Endothelial cell of umbilical vein (primary cell): ENCODE measurements at regions not wholly inside any gene's neighbourhood (a gene's known extent, or its start where the extent isn't known, plus 50 kb on each side); places are given as distances from the start of the nearest gene placed in this dataset.

Source experiments
- BruUV-seq: library from RNA; stranded (reverse); fragments of 400-500 nt; replicated peaks from 2 replicates; lab custom pipeline; 2021; lab: Mats Ljungman, UMichigan
- CTCF ChIA-PET: fragments of 300-600, 350-600 bp; sonication (Branson Sonifier 250); formaldehyde crosslinking; loops from one replicate; lab custom pipeline; 2021; ENCODE audit warnings: antibody characterized with exemption, inconsistent platforms; lab: Charles Lee
- POLR2A ChIA-PET: fragments of 300-600, 350-600 bp; sonication (Branson Sonifier 250); formaldehyde crosslinking; loops from one replicate; lab custom pipeline; 2021; ENCODE audit warnings: antibody characterized with exemption, inconsistent platforms; lab: Charles Lee
- DNase-seq: peaks from one replicate; pipeline ENCODE4 v3.0.0-alpha.2; 2011; ENCODE audit warnings: low read depth, low spot score
- FAIRE-seq: peaks from 2 replicates; lab custom pipeline; 2011; peaks lifted over from hg19 to GRCh38; lab: Jason Lieb, UNC
- H2AFZ ChIP-seq: 2 replicates; pipeline ENCODE4 v1.6.0; 2012; ENCODE audit warnings: low read depth, low read length, control low read depth, inconsistent platforms
- H3K27ac ChIP-seq: 2 replicates; pipeline ENCODE4 v1.5.1; 2011; ENCODE audit warnings: low read depth, mild to moderate bottlenecking, control low read depth, low read length, moderate library complexity; ENCODE audit not compliant: insufficient read depth
- H3K27me3 ChIP-seq, 2 experiments: 2 replicates each; pipeline versions ENCODE4 v1.6.0 to v1.6.1; 2011; ENCODE audit warnings: low read length in 2 of 2, mixed read lengths in 1 of 2; ENCODE audit not compliant: control insufficient read depth in 2 of 2, insufficient read depth in 2 of 2
- H3K36me3 ChIP-seq, 2 experiments: 2 replicates in 1 of 2; 3 replicates in 1 of 2; pipeline ENCODE4 v1.5.1; 2011; ENCODE audit warnings: low read length in 2 of 2, mild to moderate bottlenecking in 1 of 2, moderate library complexity in 1 of 2; ENCODE audit not compliant: control insufficient read depth in 2 of 2, insufficient read depth in 2 of 2; ENCODE audit errors: extremely low read depth in 1 of 2
- H3K4me1 ChIP-seq: 3 replicates; pipeline ENCODE4 v1.5.1; 2011; ENCODE audit warnings: mild to moderate bottlenecking, low read length; ENCODE audit not compliant: control insufficient read depth, insufficient read depth; ENCODE audit errors: extremely low read depth
- H3K4me2 ChIP-seq: 2 replicates; pipeline ENCODE4 v1.6.1; 2011; ENCODE audit warnings: low read length, control low read depth, mixed read lengths; ENCODE audit not compliant: insufficient read depth
- H3K4me3 ChIP-seq, 3 experiments: fragments of 200-600 bp in 1 of 3; sonication (generic), shearing (Covaris generic) in 1 of 3; replicated peaks in 1 of 3; 2 replicates each; pipeline ENCODE4 v1.5.1; 2011 to 2016; ENCODE audit warnings: control low read depth in 3 of 3, low read length in 3 of 3, mild to moderate bottlenecking in 2 of 3, inconsistent platforms in 1 of 3, low read depth in 1 of 3, moderate library complexity in 1 of 3; ENCODE audit not compliant: insufficient read depth in 1 of 3
- H3K79me2 ChIP-seq: 2 replicates; pipeline ENCODE4 v1.6.0; 2012; ENCODE audit warnings: low read length, inconsistent platforms; ENCODE audit not compliant: control insufficient read depth, insufficient read depth
- H3K9ac ChIP-seq: replicated peaks from 2 replicates; pipeline ENCODE3; 2011; ENCODE audit warnings: low read length, control low read depth; ENCODE audit not compliant: insufficient read depth; ENCODE audit errors: extremely low read depth
- H3K9me1 ChIP-seq: replicated peaks from 3 replicates; pipeline ENCODE4 v1.6.0; 2011; ENCODE audit warnings: mild to moderate bottlenecking, low read length; ENCODE audit not compliant: control insufficient read depth, insufficient read depth; ENCODE audit errors: extremely low read depth
- H3K9me3 ChIP-seq: replicated peaks from 2 replicates; pipeline ENCODE4 v1.5.1; 2012; ENCODE audit warnings: low read length, inconsistent platforms; ENCODE audit not compliant: control insufficient read depth, insufficient read depth
- H4K20me1 ChIP-seq: replicated peaks from 2 replicates; pipeline ENCODE3; 2011; ENCODE audit warnings: mild to moderate bottlenecking, low read length; ENCODE audit not compliant: control insufficient read depth, insufficient read depth; ENCODE audit errors: extremely low read depth
- CTCF ChIP-seq, 2 donors: IDR thresholded peaks; 1 replicate in 1 of 2; 2 replicates in 1 of 2; pipeline ENCODE4 v1.5.1; 2011; ENCODE audit warnings: low read length in 2 of 2, mild to moderate bottlenecking in 2 of 2, moderate library complexity in 2 of 2, control low read depth in 1 of 2, inconsistent platforms in 1 of 2, low read depth in 1 of 2; ENCODE audit not compliant: insufficient read depth in 1 of 2; ENCODE audit errors: extremely low read depth in 1 of 2
- EZH2 ChIP-seq: IDR thresholded peaks from 2 replicates; pipeline ENCODE4 v1.6.1; 2012; ENCODE audit warnings: borderline replicate concordance, low read depth, mild to moderate bottlenecking, moderate library complexity, low read length, inconsistent platforms; ENCODE audit not compliant: severe bottlenecking
- FOS ChIP-seq: IDR thresholded peaks from 2 replicates; pipeline ENCODE4 v1.6.1; 2011; ENCODE audit warnings: mild to moderate bottlenecking, low read length, moderate library complexity, borderline replicate concordance; ENCODE audit not compliant: insufficient read depth
- GATA2 ChIP-seq: IDR thresholded peaks from 2 replicates; pipeline ENCODE4 v1.7.0; 2011; ENCODE audit warnings: low read depth, mild to moderate bottlenecking, moderate library complexity, mixed read lengths, low read length; ENCODE audit not compliant: insufficient read length, insufficient read depth
- JUN ChIP-seq: IDR thresholded peaks from 2 replicates; pipeline ENCODE4 v1.6.1; 2011; ENCODE audit warnings: borderline replicate concordance, low read depth; ENCODE audit not compliant: insufficient read length, insufficient read depth
- MYC ChIP-seq: IDR thresholded peaks from one replicate; pipeline ENCODE4 v1.6.1; 2011; ENCODE audit warnings: mild to moderate bottlenecking, low read depth, low read length
- POLR2A ChIP-seq: IDR thresholded peaks from 2 replicates; pipeline ENCODE4 v1.6.1; 2012; ENCODE audit warnings: low read depth, mild to moderate bottlenecking, control low read depth, low read length
- POLR2AphosphoS5 ChIP-seq: IDR thresholded peaks from 2 replicates; pipeline ENCODE4 v1.6.1; 2012; ENCODE audit warnings: low read depth, mild to moderate bottlenecking, control low read depth, low read length, moderate library complexity; ENCODE audit not compliant: insufficient read depth
- dilution Hi-C: fragments of 300-500 bp; cut with MboI; formaldehyde crosslinking; loops from one replicate; pipeline ENCODE4 v1.15.0; 2019; ENCODE audit warnings: low sequenced_read_pairs; ENCODE audit not compliant: extremely low pct_ligation_motif_present
- intact Hi-C: fragments of 100-400 bp; cut with micrococcal nuclease; formaldehyde crosslinking; loops from one replicate; pipeline ENCODE4 v1.10.0; 2022
- TF ChIP-seq, protein P1 (sequence below): IDR thresholded peaks from 2 replicates; pipeline ENCODE4 v1.6.1; 2011; ENCODE audit not compliant: insufficient read depth, insufficient read length

- Histone ChIP-seq H4K20me1 (no peaks in the 10 kb centered on the region), H3K9me1 (no peaks in the 10 kb centered on the region), H3K4me1 (no peaks in the 10 kb centered on the region), H2AFZ (no peak overlapping the region), H3K36me3 (no peaks in the 10 kb centered on the region), H3K4me2 (no peak overlapping the region), H3K27ac (no peak overlapping the region), H3K9ac (no peak overlapping the region), H3K4me3 (no peak overlapping the region), H3K79me2 (no peaks in the 10 kb centered on the region), H3K27me3 (no peaks in the 10 kb centered on the region), H3K9me3 (no peaks in the 10 kb centered on the region)
- DNase-seq: no peak
- no peak for FAIRE-seq
- intact Hi-C loops (no loop called here), dilution Hi-C loops (no loop called here)
- POLR2A ChIA-PET: no interaction called here
- CTCF ChIA-PET: no interaction called here
- no TSS peak for BruUV-seq
- TF ChIP-seq EZH2 (no peak), CTCF (IDR thresholded peaks at IDR 0.05; ENCODE audit: extremely low read depth in 1 of 2, insufficient read depth in 1 of 2, low read depth in 1 of 2, low read length in 2 of 2) (no peak), FOS (no peak), POLR2A (no peak), JUN (no peak), MYC (no peak), POLR2AphosphoS5 (no peak), GATA2 (no peak)
- TF ChIP-seq, protein P1, sequence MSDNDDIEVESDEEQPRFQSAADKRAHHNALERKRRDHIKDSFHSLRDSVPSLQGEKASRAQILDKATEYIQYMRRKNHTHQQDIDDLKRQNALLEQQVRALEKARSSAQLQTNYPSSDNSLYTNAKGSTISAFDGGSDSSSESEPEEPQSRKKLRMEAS: no peak
Measured at GRCh38 chr13:109363431-109363830, 423.0 kb downstream of the IRS2 start.
